Hematopoietic multipotent progenitor cell treated with erythropoietin and hydrocortisone succinate and interleukin-3 and kit ligand, for 17 days (in vitro differentiated cells): ENCODE measurements at regions not wholly inside any gene's neighbourhood (a gene's known extent, or its start where the extent isn't known, plus 50 kb on each side); places are given as distances from the start of the nearest gene placed in this dataset.
"Not testable (repeated sequence)": the region's sequence is repeated elsewhere in the genome, so short reads cannot be mapped to it uniquely, and the experiment has no call there.

Source experiments
- DNase-seq: peaks from one replicate; pipeline ENCODE4 v3.0.0-alpha.2; 2015; ENCODE audit warnings: low spot score

GRCh38 chr5:56382896-56383295, 149.8 kb upstream of the ANKRD55 start:
- no peak for DNase-seq

GRCh38 chr5:56377573-56377972, 144.4 kb upstream of the ANKRD55 start:
- DNase-seq = no peak

- DNase-seq = no peak
Measured at GRCh38 chr5:56376128-56376527, 143.0 kb upstream of the ANKRD55 start.

- DNase-seq = no peak
Measured at GRCh38 chr5:56375011-56375410, 141.9 kb upstream of the ANKRD55 start.

- not testable (repeated sequence) for DNase-seq
Measured at GRCh38 chr5:56372491-56372890, 139.4 kb upstream of the ANKRD55 start.

- no peak for DNase-seq
Measured at GRCh38 chr5:56369361-56369811, 136.3 kb upstream of the ANKRD55 start.

- DNase-seq = no peak
Measured at GRCh38 chr5:56367748-56368147, 134.6 kb upstream of the ANKRD55 start.

GRCh38 chr5:56366986-56367385, 133.9 kb upstream of the ANKRD55 start:
- no peak for DNase-seq

- no peak for DNase-seq
Measured at GRCh38 chr5:56361398-56361797, 128.3 kb upstream of the ANKRD55 start.

GRCh38 chr5:56360816-56361215, 127.7 kb upstream of the ANKRD55 start:
- no peak for DNase-seq

- DNase-seq = no peak
Measured at GRCh38 chr5:56359809-56360685, 126.9 kb upstream of the ANKRD55 start.

- DNase-seq = no peak
Measured at GRCh38 chr5:56358703-56359681, 125.9 kb upstream of the ANKRD55 start.

- no peak for DNase-seq
Measured at GRCh38 chr5:56358046-56358445, 124.9 kb upstream of the ANKRD55 start.

- DNase-seq = no peak
Measured at GRCh38 chr5:56357426-56357825, 124.3 kb upstream of the ANKRD55 start.

- no peak for DNase-seq
Measured at GRCh38 chr5:56356836-56357160, 123.7 kb upstream of the ANKRD55 start.

GRCh38 chr5:56356121-56356835, 123.1 kb upstream of the ANKRD55 start:
- DNase-seq = no peak

- DNase-seq = no peak
Measured at GRCh38 chr5:56354836-56355235, 121.7 kb upstream of the ANKRD55 start.

GRCh38 chr5:56352808-56353590, 119.9 kb upstream of the ANKRD55 start:
- DNase-seq = no peak

GRCh38 chr5:56350597-56351170, 117.6 kb upstream of the ANKRD55 start:
- DNase-seq = no peak

GRCh38 chr5:56350011-56350596, 117.0 kb upstream of the ANKRD55 start:
- no peak for DNase-seq

GRCh38 chr5:56349461-56349860, 116.3 kb upstream of the ANKRD55 start:
- no peak for DNase-seq
